AG04449 (cell line): ENCODE measurements at regions not wholly inside any gene's neighbourhood (a gene's known extent, or its start where the extent isn't known, plus 50 kb on each side); places are given as distances from the start of the nearest gene placed in this dataset.

Source experiments
- CTCF ChIA-PET: fragments of 350-600 bp; formaldehyde crosslinking; extraction: SDS; loops from one replicate; lab custom pipeline; 2021; ENCODE audit warnings: antibody characterized with exemption; lab: Yijun Ruan, JAX
- POLR2A ChIA-PET: fragments of 400-600, 350-600 bp; formaldehyde crosslinking; extraction: SDS; loops from one replicate; lab custom pipeline; 2020; ENCODE audit warnings: antibody characterized with exemption, inconsistent platforms; lab: Yijun Ruan, JAX
- DNase-seq: peaks from one replicate; pipeline ENCODE4 v3.0.0-alpha.2; 2010; ENCODE audit warnings: low read depth, low spot score
- H3K4me3 ChIP-seq: 2 replicates; pipeline ENCODE4 v1.5.1; 2011; ENCODE audit warnings: low read depth, mild to moderate bottlenecking, control low read depth, low read length
- TF ChIP-seq, protein P1 (sequence below): IDR thresholded peaks from one replicate; pipeline ENCODE4 v1.5.1; 2011; ENCODE audit warnings: mild to moderate bottlenecking, moderate library complexity, low read length, control low read depth, inconsistent platforms; ENCODE audit not compliant: insufficient read depth; ENCODE audit errors: missing control alignments

DNA sequence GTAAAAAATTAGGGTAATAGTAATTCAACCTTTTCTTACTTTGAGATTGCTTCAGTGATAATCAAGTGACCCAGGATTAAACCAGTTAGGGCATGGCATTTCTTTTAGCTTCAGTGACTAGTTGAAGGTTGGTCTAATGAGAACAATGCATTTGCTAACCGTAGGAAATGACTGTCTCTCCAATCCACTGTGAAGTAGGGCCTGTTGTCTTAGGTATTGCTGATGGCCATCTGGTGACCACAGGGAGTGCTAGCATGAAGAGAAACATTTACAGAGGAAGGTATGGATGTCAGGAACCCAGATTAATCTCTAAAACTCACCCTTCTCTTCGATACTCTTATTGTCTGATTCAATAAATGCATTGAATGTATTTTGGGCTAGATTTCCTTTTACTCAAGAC lies 535.9 kb upstream of the SEMA6A start:
- POLR2A ChIA-PET, result no interaction called here
- H3K4me3 ChIP-seq, result no peak overlapping the region
- TF ChIP-seq, protein P1, sequence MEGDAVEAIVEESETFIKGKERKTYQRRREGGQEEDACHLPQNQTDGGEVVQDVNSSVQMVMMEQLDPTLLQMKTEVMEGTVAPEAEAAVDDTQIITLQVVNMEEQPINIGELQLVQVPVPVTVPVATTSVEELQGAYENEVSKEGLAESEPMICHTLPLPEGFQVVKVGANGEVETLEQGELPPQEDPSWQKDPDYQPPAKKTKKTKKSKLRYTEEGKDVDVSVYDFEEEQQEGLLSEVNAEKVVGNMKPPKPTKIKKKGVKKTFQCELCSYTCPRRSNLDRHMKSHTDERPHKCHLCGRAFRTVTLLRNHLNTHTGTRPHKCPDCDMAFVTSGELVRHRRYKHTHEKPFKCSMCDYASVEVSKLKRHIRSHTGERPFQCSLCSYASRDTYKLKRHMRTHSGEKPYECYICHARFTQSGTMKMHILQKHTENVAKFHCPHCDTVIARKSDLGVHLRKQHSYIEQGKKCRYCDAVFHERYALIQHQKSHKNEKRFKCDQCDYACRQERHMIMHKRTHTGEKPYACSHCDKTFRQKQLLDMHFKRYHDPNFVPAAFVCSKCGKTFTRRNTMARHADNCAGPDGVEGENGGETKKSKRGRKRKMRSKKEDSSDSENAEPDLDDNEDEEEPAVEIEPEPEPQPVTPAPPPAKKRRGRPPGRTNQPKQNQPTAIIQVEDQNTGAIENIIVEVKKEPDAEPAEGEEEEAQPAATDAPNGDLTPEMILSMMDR, result no peak
- CTCF ChIA-PET, result no interaction called here
- no peak for DNase-seq

DNA sequence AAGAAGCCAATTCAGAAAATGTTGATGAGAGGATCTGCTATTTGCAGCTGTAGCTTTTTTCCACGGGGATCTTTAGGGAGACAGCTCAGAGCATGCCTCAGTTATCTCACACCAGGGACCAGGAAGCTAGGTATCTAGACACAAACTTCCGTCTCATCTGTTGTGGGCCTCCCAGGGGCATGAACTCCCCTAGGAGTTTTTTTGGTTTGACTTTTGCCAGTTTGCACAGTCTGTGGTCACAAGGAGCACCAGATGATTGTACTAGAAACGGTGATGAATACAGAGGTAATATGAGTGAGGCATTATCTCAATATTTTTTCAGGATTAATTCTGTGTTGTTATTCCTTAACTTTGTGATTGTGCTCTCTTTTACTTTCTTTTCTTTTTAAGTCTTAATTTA lies 533.2 kb upstream of the SEMA6A start:
- no peak overlapping the region for H3K4me3 ChIP-seq
- no peak for DNase-seq
- TF ChIP-seq, protein P1, result no peak
- ChIA-PET CTCF (no interaction called here), POLR2A (no interaction called here)

DNA sequence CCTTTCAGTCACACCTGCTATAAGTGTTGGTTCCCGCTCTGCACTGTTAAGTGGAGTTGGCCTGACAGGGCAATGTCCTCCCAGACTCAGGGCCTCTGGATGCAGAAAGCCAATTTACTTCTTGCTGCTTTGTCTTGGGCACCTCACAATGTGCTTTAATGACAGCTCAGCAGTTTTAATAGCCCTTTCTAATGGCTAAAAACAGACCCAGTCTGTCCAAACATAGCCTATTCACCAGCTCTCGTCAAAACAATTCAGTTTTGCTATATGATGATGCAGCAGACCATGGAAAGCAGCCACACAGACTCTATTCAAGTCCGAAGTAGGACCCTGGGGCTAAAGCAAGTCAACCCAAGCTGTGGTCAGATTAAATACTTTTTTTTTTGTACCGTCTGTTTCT lies 529.1 kb upstream of the SEMA6A start:
- ChIA-PET POLR2A (no interaction called here), CTCF (no interaction called here)
- H3K4me3 ChIP-seq, result no peak overlapping the region
- DNase-seq, result no peak
- TF ChIP-seq, protein P1, result no peak

DNA sequence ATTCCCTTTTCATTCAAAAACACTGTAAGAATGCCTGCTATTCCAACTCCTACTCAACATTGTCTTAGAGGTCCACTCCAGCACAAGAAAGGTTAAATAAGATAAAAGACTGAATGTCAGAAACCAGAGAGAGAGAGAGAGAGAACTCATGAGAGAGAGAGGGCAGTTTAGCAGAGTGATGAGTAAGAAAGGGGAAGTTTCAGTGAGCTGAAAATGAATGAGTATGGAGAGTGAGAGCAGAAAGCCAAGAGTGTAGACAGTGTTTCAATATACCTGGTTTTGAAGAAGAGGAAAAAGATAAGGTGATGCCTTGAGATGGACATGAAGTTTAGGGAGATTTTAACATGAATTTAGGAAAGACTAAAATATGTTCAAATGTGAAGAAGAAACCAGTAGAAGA lies 528.0 kb upstream of the SEMA6A start:
- TF ChIP-seq, protein P1, result no peak
- no peak for DNase-seq

DNA sequence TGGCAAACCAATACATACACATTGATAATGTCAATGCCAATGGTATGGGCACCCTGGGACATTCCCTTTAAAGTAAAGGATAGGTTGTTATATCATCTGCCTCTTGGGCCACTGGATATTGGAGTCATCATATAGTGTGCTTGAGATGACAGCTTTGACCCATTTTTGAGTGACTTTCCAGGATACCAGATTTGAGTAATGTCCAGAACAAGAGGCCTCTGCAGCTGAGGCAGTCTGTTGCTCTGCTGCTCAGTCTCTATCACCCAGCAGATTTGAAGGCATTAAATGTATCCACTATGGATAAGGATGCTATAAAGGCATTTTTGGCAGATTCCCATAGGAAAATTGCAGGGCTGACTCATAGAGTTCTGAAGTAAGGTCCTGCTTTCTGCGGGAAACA lies 525.6 kb upstream of the SEMA6A start:
- CTCF ChIA-PET, result no interaction called here
- POLR2A ChIA-PET, result no interaction called here
- no peak for DNase-seq
- no peak overlapping the region for H3K4me3 ChIP-seq
- TF ChIP-seq, protein P1, result no peak

More for the DNA sequence above, 528.0 kb upstream of the SEMA6A start:
- H3K4me3 ChIP-seq, result no peak overlapping the region
- ChIA-PET CTCF (no interaction called here), POLR2A (no interaction called here)

DNA sequence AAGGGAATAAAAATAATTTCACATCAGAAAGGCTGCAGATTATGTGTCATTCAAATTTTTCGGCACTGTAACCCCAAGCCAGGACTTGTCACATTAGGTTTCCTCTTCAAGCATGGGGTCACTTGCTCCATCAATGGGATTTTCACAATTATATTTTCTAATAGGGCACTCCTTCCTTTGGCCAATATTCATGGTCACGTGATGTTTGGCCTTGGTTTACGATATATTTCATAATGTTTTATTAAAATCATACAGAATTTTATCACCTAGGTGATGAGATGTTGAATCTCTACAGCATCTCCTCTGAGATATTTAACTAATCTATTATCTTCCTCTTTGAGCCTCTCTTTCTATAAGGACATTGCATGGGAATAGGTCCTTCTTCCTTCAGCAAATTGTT lies 523.5 kb upstream of the SEMA6A start:
- no peak for DNase-seq
- TF ChIP-seq, protein P1, result no peak
- CTCF ChIA-PET, result no interaction called here
- no peak overlapping the region for H3K4me3 ChIP-seq
- POLR2A ChIA-PET, result no interaction called here
